NCI-H2171 (cell line): ENCODE measurements at regions not wholly inside any gene's neighbourhood (a gene's known extent, or its start where the extent isn't known, plus 50 kb on each side); places are given as distances from the start of the nearest gene placed in this dataset.
"Not testable (repeated sequence)": the region's sequence is repeated elsewhere in the genome, so short reads cannot be mapped to it uniquely, and the experiment has no call there.

ENCODE experiments used
- DNase-seq: peaks from one replicate; lab custom pipeline; 2025; lab: John Stamatoyannopoulos, UW

GRCh38 chr7:86372262-86372661 is 271.4 kb upstream of the GRM3 start:
- no peak for DNase-seq

GRCh38 chr7:86366946-86367345 is 276.8 kb upstream of the GRM3 start:
- no peak for DNase-seq

GRCh38 chr7:86340407-86340806 is 303.3 kb upstream of the GRM3 start:
- DNase-seq: not testable (repeated sequence)

GRCh38 chr7:86339051-86339450 is 304.7 kb upstream of the GRM3 start:
- DNase-seq: no peak

- no peak for DNase-seq
Measured at GRCh38 chr7:86328801-86329433, 314.8 kb upstream of the GRM3 start.

- DNase-seq: no peak
Measured at GRCh38 chr7:86326847-86327246, 316.9 kb upstream of the GRM3 start.

- no peak for DNase-seq
Measured at GRCh38 chr7:86320889-86321288, 322.8 kb upstream of the GRM3 start.

- no peak for DNase-seq
Measured at GRCh38 chr7:86320341-86320740, 323.4 kb upstream of the GRM3 start.

GRCh38 chr7:86313842-86314241 is 329.9 kb upstream of the GRM3 start:
- DNase-seq: no peak

GRCh38 chr7:86301301-86301700 is 342.4 kb upstream of the GRM3 start:
- DNase-seq: no peak

GRCh38 chr7:86295526-86295925 is 348.2 kb upstream of the GRM3 start:
- DNase-seq: no peak

- DNase-seq: no peak
Measured at GRCh38 chr7:86282014-86282682, 361.6 kb upstream of the GRM3 start.

- no peak for DNase-seq
Measured at GRCh38 chr7:86280150-86280549, 363.6 kb upstream of the GRM3 start.

- DNase-seq: no peak
Measured at GRCh38 chr7:86262781-86263180, 380.9 kb upstream of the GRM3 start.

GRCh38 chr7:86257894-86258293 is 385.8 kb upstream of the GRM3 start:
- DNase-seq: no peak

GRCh38 chr7:86252406-86252805 is 391.3 kb upstream of the GRM3 start:
- no peak for DNase-seq

- no peak for DNase-seq
Measured at GRCh38 chr7:86248977-86249376, 394.7 kb upstream of the GRM3 start.

- DNase-seq: no peak
Measured at GRCh38 chr7:86243171-86243570, 400.5 kb upstream of the GRM3 start.

- DNase-seq: no peak
Measured at GRCh38 chr7:86226191-86226590, 417.5 kb upstream of the GRM3 start.

GRCh38 chr7:86222806-86223205 is 420.9 kb upstream of the GRM3 start:
- no peak for DNase-seq

- DNase-seq: no peak
Measured at GRCh38 chr7:86214734-86215133, 429.0 kb upstream of the GRM3 start.

GRCh38 chr7:86212976-86213375 is 430.7 kb upstream of the GRM3 start:
- DNase-seq: no peak

- no peak for DNase-seq
Measured at GRCh38 chr7:86209036-86209435, 434.7 kb upstream of the GRM3 start.

- DNase-seq: no peak
Measured at GRCh38 chr7:86207740-86208139, 436.0 kb upstream of the GRM3 start.
